ENCODE measurements at regions not wholly inside any gene's neighbourhood (a gene's known extent, or its start where the extent isn't known, plus 50 kb on each side); places are given as distances from the start of the nearest gene placed in this dataset.

GRCh38 chr13:23067129-23067528, 113.7 kb upstream of the SGCG start:
- TF ChIP-seq EZH2 (IDR thresholded peaks at IDR 0.05; ENCODE audit: low read length, unreplicated experiment) (no peak), CTCF (conservative IDR thresholded peaks at IDR 0.05; ENCODE audit: low read depth, low read length) (no peak), EZH2phosphoT487 (IDR thresholded peaks at IDR 0.05; ENCODE audit: borderline replicate concordance, low read length) (no peak)
